HG02884 (cell line): ENCODE measurements at regions not wholly inside any gene's neighbourhood (a gene's known extent, or its start where the extent isn't known, plus 50 kb on each side); places are given as distances from the start of the nearest gene placed in this dataset.
"Not testable (repeated sequence)": the region's sequence is repeated elsewhere in the genome, so short reads cannot be mapped to it uniquely, and the experiment has no call there.

Experiments used
- ATAC-seq: cut with Tn5 transposase; IDR thresholded peaks from one replicate; pipeline ENCODE4 v1.9.1; 2021; ENCODE audit warnings: mild to moderate bottlenecking, moderate library complexity; ENCODE audit not compliant: unreplicated experiment

GRCh38 chr2:101645886-101646285 lies 51.6 kb upstream of the MAP4K4 start:
- not testable (repeated sequence) for ATAC-seq

GRCh38 chr2:101644842-101645383 lies 52.6 kb upstream of the MAP4K4 start:
- ATAC-seq, result no peak

- ATAC-seq, result no peak
Observed at GRCh38 chr2:101643004-101643524, 54.4 kb upstream of the MAP4K4 start.

GRCh38 chr2:101638817-101639605 lies 58.5 kb upstream of the MAP4K4 start:
- no peak for ATAC-seq

- ATAC-seq, result no peak
Observed at GRCh38 chr2:101638181-101638711, 59.3 kb upstream of the MAP4K4 start.

- no peak for ATAC-seq
Observed at GRCh38 chr2:101630224-101630949, 67.1 kb upstream of the MAP4K4 start.

- no peak for ATAC-seq
Observed at GRCh38 chr2:101628030-101628392, 69.5 kb upstream of the MAP4K4 start.

- ATAC-seq, result no peak
Observed at GRCh38 chr2:101627285-101628029, 70.0 kb upstream of the MAP4K4 start.

GRCh38 chr2:101625814-101626213 lies 71.7 kb upstream of the MAP4K4 start:
- not testable (repeated sequence) for ATAC-seq

- ATAC-seq, result no peak
Observed at GRCh38 chr2:101625387-101625786, 72.1 kb upstream of the MAP4K4 start.

- no peak for ATAC-seq
Observed at GRCh38 chr2:101624706-101625332, 72.7 kb upstream of the MAP4K4 start.

GRCh38 chr2:101623031-101623521 lies 74.4 kb upstream of the MAP4K4 start:
- peak; percentile 76 for ATAC-seq

GRCh38 chr2:101622210-101623030 lies 75.1 kb upstream of the MAP4K4 start:
- ATAC-seq, result peak; percentile 89

- no peak for ATAC-seq
Observed at GRCh38 chr2:101619191-101619591, 78.3 kb upstream of the MAP4K4 start.

GRCh38 chr2:101617796-101618195 lies 79.7 kb upstream of the MAP4K4 start:
- ATAC-seq, result no peak

- no peak for ATAC-seq
Observed at GRCh38 chr2:101617188-101617587, 80.3 kb upstream of the MAP4K4 start.

- ATAC-seq, result no peak
Observed at GRCh38 chr2:101614127-101614759, 83.3 kb upstream of the MAP4K4 start.

- no peak for ATAC-seq
Observed at GRCh38 chr2:101613056-101613704, 84.3 kb upstream of the MAP4K4 start.
